ENCODE measurements at regions not wholly inside any gene's neighbourhood (a gene's known extent, or its start where the extent isn't known, plus 50 kb on each side); places are given as distances from the start of the nearest gene placed in this dataset.

DNA sequence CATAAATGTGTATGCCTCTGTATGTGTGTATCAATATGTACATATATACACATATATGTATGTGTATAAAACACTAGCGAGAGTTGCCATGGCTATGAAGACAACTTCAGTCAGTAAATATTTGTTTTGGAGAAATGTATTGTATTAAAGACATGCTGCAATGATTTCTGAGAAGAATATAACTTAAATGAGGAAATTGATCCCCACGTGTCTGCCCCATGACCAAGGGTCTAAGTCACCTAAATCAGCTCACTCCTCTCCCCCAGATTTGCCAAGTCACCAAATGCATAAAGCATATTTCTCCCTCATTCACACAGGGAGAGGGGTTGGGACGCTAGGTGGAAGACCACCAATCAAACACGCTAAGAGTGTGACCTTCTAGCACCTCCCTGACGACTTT is 58.3 kb upstream of the LYST start:
- ChIA-PET CTCF (ENCODE audit: low intra/inter-chr PET ratio) (no interaction called here), POLR2A (interaction anchor here (0.7 to 1.0 kb wide), 2 partner anchors 8 to 19 kb away, joined by 3 read pairs; no protein-coding TSS in a partner anchor)
- FAIRE-seq (no peak), DNase-seq (ENCODE audit: extremely low read depth in 1 of 4, low spot score in 3 of 4) (no peak), ATAC-seq (no peak)
- Histone ChIP-seq H3K79me2 (ENCODE audit: control insufficient read depth, insufficient read depth, low read length) (no peaks in the 10 kb centered on the region), H4K20me1 (replicated peaks; ENCODE audit: control insufficient read depth, insufficient read depth, low read length) (peaks cover 2% of the 10 kb centered on the region; the same call in 1 of the 2 replicates), H3K4me3 (no peak overlapping the region), H3K36me3 (ENCODE audit: control insufficient read depth, insufficient read depth, low read length) (no peaks in the 10 kb centered on the region), H3K9ac (ENCODE audit: insufficient read depth in 1 of 2, low read depth in 2 of 2, low read length in 2 of 2) (no peak overlapping the region), H2AFZ (ENCODE audit: low read depth, low read length) (no peak overlapping the region), H3K27ac (ENCODE audit: extremely low read depth, low read depth, low read length) (no peak overlapping the region), H3K4me2 (ENCODE audit: insufficient read depth, low read length) (no peak overlapping the region), H3K27me3 (ENCODE audit: control insufficient read depth in 2 of 2, insufficient read depth in 2 of 2, low read length in 2 of 2) (peaks cover 15 to 50% of the 10 kb centered on the region in 2 experiments; a peak in 3 of 5 replicates), H3K9me1 (ENCODE audit: control insufficient read depth, insufficient read depth, low read length) (no peaks in the 10 kb centered on the region), H3K9me3 (replicated peaks; ENCODE audit: control insufficient read depth, insufficient read depth, low read depth, low read length) (no peaks in the 10 kb centered on the region), H3K4me1 (replicated peaks in 1 of 2; ENCODE audit: control insufficient read depth in 2 of 2, insufficient read depth in 2 of 2, low read length in 2 of 2) (no peaks in the 10 kb centered on the region)
- in situ Hi-C loops (cut with MboI), result no loop called here
- BruUV-seq (replicated peaks), result no TSS peak
- 1% methylated on average over 5 of the region's 5 CpGs for WGBS (ENCODE audit: insufficient coverage, low coverage, missing lambda C conversion rate)
- intact Hi-C loops (cut with micrococcal nuclease), result no loop called here
- no peak for TF ChIP-seq MCM5 (IDR thresholded peaks at IDR 0.05; ENCODE audit: low read depth)
- TF ChIP-seq ZNF589 (CRISPR knock-in tag; IDR thresholded peaks at IDR 0.05; ENCODE audit: low read depth), result no peak
- TF ChIP-seq ZNF830 (CRISPR knock-in tag; IDR thresholded peaks at IDR 0.05), result no peak
- TF ChIP-seq RBM15 (IDR thresholded peaks at IDR 0.05; ENCODE audit: insufficient read depth, low read length), result no peak
- no peak for TF ChIP-seq RHOXF2B (CRISPR knock-in tag; conservative IDR thresholded peaks at IDR 0.05)
- TF ChIP-seq HDAC3 (IDR thresholded peaks at IDR 0.05; ENCODE audit: borderline replicate concordance, partially characterized antibody), result no peak
- no peak for TF ChIP-seq ZNF586 (CRISPR knock-in tag; conservative IDR thresholded peaks at IDR 0.05)
- no peak for TF ChIP-seq GABPB1 (CRISPR knock-in tag; IDR thresholded peaks at IDR 0.05)
- no peak for TF ChIP-seq U2AF1 (optimal IDR thresholded peaks at IDR 0.05; ENCODE audit: low read depth, low read length)
